Suprapubic skin (tissue), 3 donors: ENCODE measurements at regions not wholly inside any gene's neighbourhood (a gene's known extent, or its start where the extent isn't known, plus 50 kb on each side); places are given as distances from the start of the nearest gene placed in this dataset.

Experiments
- EP300 ChIP-seq: sonication (generic); formaldehyde crosslinking; IDR thresholded peaks from one replicate; pipeline ENCODE4 v1.6.1; 2017; ENCODE audit warnings: antibody characterized with exemption
- POLR2A ChIP-seq, 2 donors: fragments of 450-650 bp; IDR thresholded peaks; one replicate each; pipeline ENCODE4 v1.6.1; 2017; ENCODE audit warnings: antibody characterized with exemption in 2 of 2, mild to moderate bottlenecking in 2 of 2, moderate library complexity in 2 of 2
- TF ChIP-seq, protein P1 (sequence below), 2 donors: fragments of 200-600 bp in 1 of 2; fragments of 450-650 bp in 1 of 2; sonication (generic) in 1 of 2; IDR thresholded peaks; one replicate each; pipeline ENCODE4 v1.5.1; 2016 to 2019; ENCODE audit warnings: antibody characterized with exemption in 2 of 2, mild to moderate bottlenecking in 1 of 2, moderate library complexity in 1 of 2

DNA sequence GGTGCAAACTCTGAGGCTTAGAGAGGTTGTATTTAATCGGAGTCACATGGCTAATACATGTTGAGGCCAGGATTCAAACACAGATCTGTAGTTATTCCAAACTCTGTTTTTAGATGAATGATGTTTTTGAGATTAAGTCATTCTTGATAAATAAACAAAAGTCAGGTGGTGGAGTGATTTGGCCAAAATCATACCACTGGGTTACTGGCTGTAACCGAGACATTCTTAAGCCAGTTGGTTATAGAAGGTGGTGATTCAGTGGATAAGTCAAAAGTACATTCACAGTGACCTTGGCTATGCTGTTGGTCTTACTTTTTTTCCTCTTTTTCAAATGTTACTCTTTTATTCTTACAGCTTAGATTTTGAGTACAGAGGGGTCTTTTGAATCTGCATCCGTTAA is 361.4 kb downstream of the KIF20B start:
- TF ChIP-seq, protein P1, sequence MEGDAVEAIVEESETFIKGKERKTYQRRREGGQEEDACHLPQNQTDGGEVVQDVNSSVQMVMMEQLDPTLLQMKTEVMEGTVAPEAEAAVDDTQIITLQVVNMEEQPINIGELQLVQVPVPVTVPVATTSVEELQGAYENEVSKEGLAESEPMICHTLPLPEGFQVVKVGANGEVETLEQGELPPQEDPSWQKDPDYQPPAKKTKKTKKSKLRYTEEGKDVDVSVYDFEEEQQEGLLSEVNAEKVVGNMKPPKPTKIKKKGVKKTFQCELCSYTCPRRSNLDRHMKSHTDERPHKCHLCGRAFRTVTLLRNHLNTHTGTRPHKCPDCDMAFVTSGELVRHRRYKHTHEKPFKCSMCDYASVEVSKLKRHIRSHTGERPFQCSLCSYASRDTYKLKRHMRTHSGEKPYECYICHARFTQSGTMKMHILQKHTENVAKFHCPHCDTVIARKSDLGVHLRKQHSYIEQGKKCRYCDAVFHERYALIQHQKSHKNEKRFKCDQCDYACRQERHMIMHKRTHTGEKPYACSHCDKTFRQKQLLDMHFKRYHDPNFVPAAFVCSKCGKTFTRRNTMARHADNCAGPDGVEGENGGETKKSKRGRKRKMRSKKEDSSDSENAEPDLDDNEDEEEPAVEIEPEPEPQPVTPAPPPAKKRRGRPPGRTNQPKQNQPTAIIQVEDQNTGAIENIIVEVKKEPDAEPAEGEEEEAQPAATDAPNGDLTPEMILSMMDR (IDR thresholded peaks at IDR 0.05) = no peak
- TF ChIP-seq POLR2A (IDR thresholded peaks at IDR 0.05) (no peak), EP300 (no peak)
